SKM-1 (cell line): ENCODE measurements at regions not wholly inside any gene's neighbourhood (a gene's known extent, or its start where the extent isn't known, plus 50 kb on each side); places are given as distances from the start of the nearest gene placed in this dataset.

Experiments
- DNase-seq: peaks from one replicate; lab custom pipeline; 2025; ENCODE audit not compliant: unreplicated experiment; lab: John Stamatoyannopoulos, UW

GRCh38 chr6:147621263-147621662 is 112.8 kb downstream of the SAMD5 start:
- DNase-seq: no peak

- DNase-seq: no peak
These were observed 113.5 kb downstream of the SAMD5 start for GRCh38 chr6:147621961-147622360.

- DNase-seq: no peak
These were observed 116.5 kb downstream of the SAMD5 start for GRCh38 chr6:147624946-147625515.

GRCh38 chr6:147625946-147626345 is 117.5 kb downstream of the SAMD5 start:
- no peak for DNase-seq

- DNase-seq: no peak
These were observed 118.9 kb downstream of the SAMD5 start for GRCh38 chr6:147627411-147627810.

GRCh38 chr6:147633191-147633590 is 124.7 kb downstream of the SAMD5 start:
- no peak for DNase-seq

- DNase-seq: no peak
These were observed 129.2 kb downstream of the SAMD5 start for GRCh38 chr6:147637620-147638195.

GRCh38 chr6:147639279-147639678 is 130.8 kb downstream of the SAMD5 start:
- no peak for DNase-seq

GRCh38 chr6:147640606-147641005 is 132.1 kb downstream of the SAMD5 start:
- no peak for DNase-seq

GRCh38 chr6:147641511-147641910 is 133.0 kb downstream of the SAMD5 start:
- no peak for DNase-seq

- DNase-seq: no peak
These were observed 134.0 kb downstream of the SAMD5 start for GRCh38 chr6:147642458-147642857.

GRCh38 chr6:147643341-147644200 is 135.1 kb downstream of the SAMD5 start:
- DNase-seq: no peak

- no peak for DNase-seq
These were observed 140.4 kb downstream of the SAMD5 start for GRCh38 chr6:147648916-147649315.

GRCh38 chr6:147651249-147652063 is 143.0 kb downstream of the SAMD5 start:
- DNase-seq: no peak

- no peak for DNase-seq
These were observed 145.1 kb downstream of the SAMD5 start for GRCh38 chr6:147653631-147654030.

GRCh38 chr6:147654103-147654845 is 145.8 kb downstream of the SAMD5 start:
- no peak for DNase-seq

GRCh38 chr6:147660334-147661311 is 152.1 kb downstream of the SAMD5 start:
- no peak for DNase-seq

GRCh38 chr6:147662646-147663045 is 154.2 kb downstream of the SAMD5 start:
- DNase-seq: no peak

GRCh38 chr6:147664092-147664491 is 155.6 kb downstream of the SAMD5 start:
- no peak for DNase-seq

- no peak for DNase-seq
These were observed 157.8 kb downstream of the SAMD5 start for GRCh38 chr6:147666255-147666654.
